ENCODE measurements at regions not wholly inside any gene's neighbourhood (a gene's known extent, or its start where the extent isn't known, plus 50 kb on each side); places are given as distances from the start of the nearest gene placed in this dataset.
"Not testable (repeated sequence)": the region's sequence is repeated elsewhere in the genome, so short reads cannot be mapped to it uniquely, and the experiment has no call there.

DNA sequence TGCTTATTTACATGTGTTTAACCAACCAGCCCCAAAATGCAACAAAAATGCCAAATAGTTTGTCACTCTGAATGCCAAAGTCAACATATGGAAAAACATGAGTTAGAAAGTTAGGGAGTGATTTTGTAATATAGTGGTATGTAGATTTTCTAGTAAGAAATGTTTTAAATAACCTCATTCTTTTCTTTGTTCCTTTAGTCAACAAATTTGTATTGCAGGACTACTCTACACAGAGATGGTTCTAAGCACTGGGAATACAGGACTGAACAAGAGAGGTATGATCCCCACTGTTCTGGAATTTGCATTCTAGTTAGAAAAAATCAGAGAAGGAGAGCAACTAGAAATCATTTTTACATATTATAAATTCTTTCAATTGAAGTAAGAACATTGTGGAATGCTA lies 218.8 kb upstream of the ANXA10 start:
- Mint-ChIP-seq H3K4me1 (no peaks in the 10 kb centered on the region), H3K4me3 (no peak overlapping the region), H3K9me3 (no peaks in the 10 kb centered on the region), H3K27ac (ENCODE audit: unreplicated experiment) (no peak overlapping the region), H3K36me3 (ENCODE audit: low read depth) (no peaks in the 10 kb centered on the region), H3K27me3 (ENCODE audit: low read depth) (no peaks in the 10 kb centered on the region)
- TF ChIP-seq, protein P1, sequence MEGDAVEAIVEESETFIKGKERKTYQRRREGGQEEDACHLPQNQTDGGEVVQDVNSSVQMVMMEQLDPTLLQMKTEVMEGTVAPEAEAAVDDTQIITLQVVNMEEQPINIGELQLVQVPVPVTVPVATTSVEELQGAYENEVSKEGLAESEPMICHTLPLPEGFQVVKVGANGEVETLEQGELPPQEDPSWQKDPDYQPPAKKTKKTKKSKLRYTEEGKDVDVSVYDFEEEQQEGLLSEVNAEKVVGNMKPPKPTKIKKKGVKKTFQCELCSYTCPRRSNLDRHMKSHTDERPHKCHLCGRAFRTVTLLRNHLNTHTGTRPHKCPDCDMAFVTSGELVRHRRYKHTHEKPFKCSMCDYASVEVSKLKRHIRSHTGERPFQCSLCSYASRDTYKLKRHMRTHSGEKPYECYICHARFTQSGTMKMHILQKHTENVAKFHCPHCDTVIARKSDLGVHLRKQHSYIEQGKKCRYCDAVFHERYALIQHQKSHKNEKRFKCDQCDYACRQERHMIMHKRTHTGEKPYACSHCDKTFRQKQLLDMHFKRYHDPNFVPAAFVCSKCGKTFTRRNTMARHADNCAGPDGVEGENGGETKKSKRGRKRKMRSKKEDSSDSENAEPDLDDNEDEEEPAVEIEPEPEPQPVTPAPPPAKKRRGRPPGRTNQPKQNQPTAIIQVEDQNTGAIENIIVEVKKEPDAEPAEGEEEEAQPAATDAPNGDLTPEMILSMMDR (conservative IDR thresholded peaks at IDR 0.05): no peak
- DNase-seq (ENCODE audit: low read depth, low spot score): no peak

DNA sequence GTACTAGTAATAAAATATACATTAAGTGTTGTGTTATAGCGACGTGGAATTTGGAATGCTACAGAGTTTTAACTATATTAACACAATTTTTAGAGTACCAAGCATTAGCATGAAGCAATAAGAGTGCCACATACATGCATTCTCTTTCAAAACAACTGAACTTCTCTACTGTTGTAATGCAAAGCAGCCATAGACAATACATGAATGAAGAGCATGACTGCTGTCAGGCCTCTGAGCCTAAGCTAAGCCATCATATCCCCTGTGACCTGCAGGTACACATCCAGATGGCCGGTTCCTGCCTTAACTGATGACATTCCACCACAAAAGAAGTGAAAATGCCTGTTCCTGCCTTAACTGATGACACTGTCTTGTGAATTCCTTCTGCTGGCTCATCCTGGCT lies 216.2 kb upstream of the ANXA10 start:
- not testable (repeated sequence) for H3K27ac Mint-ChIP-seq (ENCODE audit: unreplicated experiment); H3K4me1 Mint-ChIP-seq; H3K9me3 Mint-ChIP-seq; DNase-seq (ENCODE audit: low read depth, low spot score); H3K36me3 Mint-ChIP-seq (ENCODE audit: low read depth); H3K27me3 Mint-ChIP-seq (ENCODE audit: low read depth); H3K4me3 Mint-ChIP-seq

DNA sequence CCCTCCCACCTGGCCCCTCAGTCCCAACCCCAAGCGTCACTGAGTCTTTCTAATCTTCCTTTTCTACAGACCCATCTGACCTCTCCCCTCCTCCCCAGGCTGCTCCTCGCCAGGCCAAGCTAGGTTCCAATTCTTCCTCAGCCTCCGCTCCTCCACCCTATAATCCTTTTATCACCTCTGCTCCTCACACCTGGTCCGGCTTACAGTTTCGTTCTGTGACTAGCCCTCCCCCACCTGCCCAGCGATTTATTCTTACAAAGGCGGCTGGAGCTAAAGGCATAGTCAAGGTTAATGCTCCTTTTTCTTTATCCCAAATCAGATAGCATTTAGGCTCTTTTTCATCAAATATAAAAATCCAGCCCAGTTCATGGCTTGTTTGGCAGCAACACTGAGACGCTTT lies 214.5 kb upstream of the ANXA10 start:
- H3K4me1 Mint-ChIP-seq, H3K4me3 Mint-ChIP-seq: not testable (repeated sequence)

DNA sequence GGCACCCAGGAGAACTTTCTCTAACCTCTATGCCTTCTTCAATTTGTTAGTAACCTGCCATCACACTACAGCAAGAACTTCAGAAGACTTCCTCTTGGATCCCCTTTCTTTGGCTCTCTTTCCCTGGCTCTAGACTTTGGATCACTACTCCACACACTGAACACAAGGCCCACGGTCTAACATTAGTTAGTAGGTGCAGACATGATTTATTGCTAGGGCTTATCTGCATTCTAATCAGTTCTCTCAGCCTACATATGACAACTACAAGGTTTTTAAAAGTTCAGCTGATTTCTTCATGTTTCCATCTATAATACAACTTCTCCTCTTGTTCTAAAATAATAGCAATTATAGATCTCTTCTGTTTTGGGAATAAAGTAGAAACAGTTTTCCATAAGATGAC lies 209.1 kb upstream of the ANXA10 start:
- no peak overlapping the region for H3K4me3 Mint-ChIP-seq
- TF ChIP-seq, protein P1 (conservative IDR thresholded peaks at IDR 0.05): no peak
- H3K27ac Mint-ChIP-seq (ENCODE audit: unreplicated experiment): no peak overlapping the region
- H3K27me3 Mint-ChIP-seq (ENCODE audit: low read depth): no peaks in the 10 kb centered on the region
- no peaks in the 10 kb centered on the region for H3K4me1 Mint-ChIP-seq
- no peaks in the 10 kb centered on the region for H3K36me3 Mint-ChIP-seq (ENCODE audit: low read depth)
- H3K9me3 Mint-ChIP-seq: no peaks in the 10 kb centered on the region
- no peak for DNase-seq (ENCODE audit: low read depth, low spot score)

More for the DNA sequence above, 214.5 kb upstream of the ANXA10 start:
- H3K9me3 Mint-ChIP-seq; H3K27me3 Mint-ChIP-seq (ENCODE audit: low read depth); DNase-seq (ENCODE audit: low read depth, low spot score); H3K27ac Mint-ChIP-seq (ENCODE audit: unreplicated experiment); H3K36me3 Mint-ChIP-seq (ENCODE audit: low read depth): not testable (repeated sequence)

GRCh38 chr4:167885071-167885470 lies 207.3 kb upstream of the ANXA10 start:
- Mint-ChIP-seq H3K36me3 (ENCODE audit: low read depth) (peaks cover 4% of the 10 kb centered on the region), H3K9me3 (peaks cover 5% of the 10 kb centered on the region), H3K27me3 (ENCODE audit: low read depth) (no peaks in the 10 kb centered on the region), H3K4me1 (no peaks in the 10 kb centered on the region), H3K27ac (ENCODE audit: unreplicated experiment) (no peak overlapping the region), H3K4me3 (no peak overlapping the region)
- TF ChIP-seq, protein P1 (conservative IDR thresholded peaks at IDR 0.05): no peak
- DNase-seq (ENCODE audit: low read depth, low spot score): no peak

DNA sequence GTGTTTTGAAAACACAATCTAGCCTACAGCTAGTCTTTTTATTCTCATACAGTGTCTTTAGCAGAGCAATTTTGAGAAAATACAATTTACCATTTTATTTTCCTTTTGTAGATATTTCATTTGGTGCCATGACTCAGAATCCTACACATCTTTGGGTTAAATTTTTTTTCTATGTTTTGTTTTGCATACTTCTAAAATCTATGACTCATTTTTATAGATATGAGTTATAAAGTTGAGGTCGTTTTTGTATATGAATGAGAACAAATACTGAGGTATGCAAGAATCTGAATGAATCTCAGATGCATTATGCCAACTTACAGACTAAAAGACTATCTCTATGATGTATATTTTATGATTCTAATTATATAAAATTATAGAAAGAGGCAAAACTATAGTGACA lies 206.5 kb upstream of the ANXA10 start:
- Mint-ChIP-seq H3K4me1 (no peaks in the 10 kb centered on the region), H3K4me3 (no peak overlapping the region), H3K27ac (ENCODE audit: unreplicated experiment) (no peak overlapping the region), H3K9me3 (peaks cover 6% of the 10 kb centered on the region), H3K36me3 (ENCODE audit: low read depth) (peaks cover 4% of the 10 kb centered on the region), H3K27me3 (ENCODE audit: low read depth) (no peaks in the 10 kb centered on the region)
- no peak for DNase-seq (ENCODE audit: low read depth, low spot score)
- TF ChIP-seq, protein P1 (conservative IDR thresholded peaks at IDR 0.05): no peak

DNA sequence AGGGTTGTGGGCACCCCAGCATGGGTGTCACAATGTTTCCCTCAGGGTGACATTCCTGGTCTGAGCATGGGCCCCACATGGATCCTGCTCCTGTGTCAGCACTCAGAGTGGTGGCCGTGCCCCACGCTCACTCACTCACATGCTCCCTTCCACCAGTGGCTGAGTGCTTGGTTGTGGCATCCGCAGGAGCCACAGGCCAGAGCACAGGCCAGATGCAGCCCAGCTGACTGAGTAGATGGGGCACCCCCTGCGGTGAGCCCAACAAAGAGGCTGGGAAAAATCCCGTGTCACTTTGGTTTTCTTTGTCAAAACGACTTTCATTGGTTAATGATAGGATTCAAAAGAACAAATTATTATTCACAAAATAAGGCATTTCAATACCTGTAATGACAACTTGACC lies 204.6 kb upstream of the ANXA10 start:
- no peak overlapping the region for H3K27ac Mint-ChIP-seq (ENCODE audit: unreplicated experiment)
- peaks cover 4% of the 10 kb centered on the region for H3K36me3 Mint-ChIP-seq (ENCODE audit: low read depth)
- no peak for DNase-seq (ENCODE audit: low read depth, low spot score)

More for the DNA sequence above, 204.6 kb upstream of the ANXA10 start:
- no peak overlapping the region for H3K4me3 Mint-ChIP-seq
- no peaks in the 10 kb centered on the region for H3K4me1 Mint-ChIP-seq
- H3K27me3 Mint-ChIP-seq (ENCODE audit: low read depth): no peaks in the 10 kb centered on the region
- TF ChIP-seq, protein P1 (conservative IDR thresholded peaks at IDR 0.05): no peak
- H3K9me3 Mint-ChIP-seq: peaks cover 6% of the 10 kb centered on the region

Measured in neural crest cell (in vitro differentiated cells).